ENCODE measurements at regions not wholly inside any gene's neighbourhood (a gene's known extent, or its start where the extent isn't known, plus 50 kb on each side); places are given as distances from the start of the nearest gene placed in this dataset.
A peak's percentile ranks its signal among the peaks of the same experiment; 100 is the strongest.

DNA sequence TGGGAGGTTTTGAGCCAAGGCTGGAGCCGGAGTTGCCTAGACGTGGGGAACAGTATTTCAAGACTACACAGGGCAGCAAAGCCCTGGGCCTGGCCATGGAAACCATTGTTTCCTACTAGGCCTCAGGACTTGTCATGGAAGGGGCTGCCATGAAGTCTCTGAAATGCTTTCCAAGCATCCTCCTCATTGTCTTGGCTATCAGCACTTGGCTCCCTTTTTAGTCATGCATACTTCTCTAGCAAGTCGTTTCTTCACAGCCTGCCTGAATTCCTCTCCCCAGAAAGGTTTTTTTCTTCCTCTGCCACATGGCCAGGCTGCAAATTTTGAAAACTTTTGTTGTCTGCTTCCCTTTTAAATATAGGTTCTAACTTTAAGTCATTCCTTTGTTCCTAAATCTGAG, 406.6 kb upstream of the TMPRSS15 start:
- Mint-ChIP-seq H3K27me3 (ENCODE audit: insufficient read depth) (no peaks in the 10 kb centered on the region), H3K9me3 (no peaks in the 10 kb centered on the region)
- 71 to 78% methylated on average over 3 of the region's 3 CpGs for WGBS, 2 experiments (ENCODE audit: insufficient coverage in 1 of 2, insufficient read length in 1 of 2)

DNA sequence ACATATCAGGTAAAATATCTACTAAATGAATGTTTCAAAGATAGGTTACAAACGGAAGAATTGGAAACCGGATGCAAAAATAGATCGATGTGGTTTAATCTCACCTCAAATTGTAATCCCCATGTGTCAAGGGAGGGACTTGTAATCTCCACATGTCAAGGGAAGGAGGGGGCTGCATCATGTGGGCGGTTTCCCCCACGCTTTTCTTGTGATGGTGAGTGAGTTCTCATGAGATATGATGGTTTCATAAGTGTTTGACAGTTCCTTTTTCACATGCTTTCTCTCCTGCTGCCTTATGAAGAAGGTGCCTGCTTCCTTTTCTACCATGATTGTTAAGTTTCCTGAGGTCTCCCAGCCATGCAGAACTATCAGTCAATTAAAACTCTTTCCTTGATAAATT, 408.7 kb upstream of the TMPRSS15 start:
- TF ChIP-seq, protein P1, sequence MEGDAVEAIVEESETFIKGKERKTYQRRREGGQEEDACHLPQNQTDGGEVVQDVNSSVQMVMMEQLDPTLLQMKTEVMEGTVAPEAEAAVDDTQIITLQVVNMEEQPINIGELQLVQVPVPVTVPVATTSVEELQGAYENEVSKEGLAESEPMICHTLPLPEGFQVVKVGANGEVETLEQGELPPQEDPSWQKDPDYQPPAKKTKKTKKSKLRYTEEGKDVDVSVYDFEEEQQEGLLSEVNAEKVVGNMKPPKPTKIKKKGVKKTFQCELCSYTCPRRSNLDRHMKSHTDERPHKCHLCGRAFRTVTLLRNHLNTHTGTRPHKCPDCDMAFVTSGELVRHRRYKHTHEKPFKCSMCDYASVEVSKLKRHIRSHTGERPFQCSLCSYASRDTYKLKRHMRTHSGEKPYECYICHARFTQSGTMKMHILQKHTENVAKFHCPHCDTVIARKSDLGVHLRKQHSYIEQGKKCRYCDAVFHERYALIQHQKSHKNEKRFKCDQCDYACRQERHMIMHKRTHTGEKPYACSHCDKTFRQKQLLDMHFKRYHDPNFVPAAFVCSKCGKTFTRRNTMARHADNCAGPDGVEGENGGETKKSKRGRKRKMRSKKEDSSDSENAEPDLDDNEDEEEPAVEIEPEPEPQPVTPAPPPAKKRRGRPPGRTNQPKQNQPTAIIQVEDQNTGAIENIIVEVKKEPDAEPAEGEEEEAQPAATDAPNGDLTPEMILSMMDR (conservative IDR thresholded peaks at IDR 0.05), result no peak
- Histone ChIP-seq H3K9ac (ENCODE audit: extremely low read depth, low read length, poor library complexity, severe bottlenecking) (no peak overlapping the region), H3K4me1 (ENCODE audit: control insufficient read depth, insufficient read depth, low read length) (no peaks in the 10 kb centered on the region), H3K4me3 (ENCODE audit: low read length) (no peak overlapping the region), H3K27me3 (ENCODE audit: control insufficient read depth, insufficient read depth, low read length, poor library complexity, severe bottlenecking) (no peaks in the 10 kb centered on the region), H3K36me3 (ENCODE audit: control insufficient read depth, insufficient read depth, low read length) (no peaks in the 10 kb centered on the region), H3K9me3 (ENCODE audit: control insufficient read depth, low read length) (no peaks in the 10 kb centered on the region), H3K27ac (ENCODE audit: low read depth, low read length) (no peak overlapping the region)
- WGBS, 2 experiments (ENCODE audit: insufficient coverage in 1 of 2, insufficient read length in 1 of 2), result 89 to 100% methylated on average over 1 to 5 of the region's 5 CpGs
- no peak for DNase-seq
- Mint-ChIP-seq H3K9me3 (no peaks in the 10 kb centered on the region), H3K4me1 (no peaks in the 10 kb centered on the region), H3K36me3 (ENCODE audit: low read depth) (no peaks in the 10 kb centered on the region), H3K4me3 (no peak overlapping the region), H3K27me3 (ENCODE audit: insufficient read depth) (no peaks in the 10 kb centered on the region), H3K27ac (no peak overlapping the region)

More for the DNA sequence above, 406.6 kb upstream of the TMPRSS15 start:
- H3K27ac Mint-ChIP-seq, result no peak overlapping the region
- Histone ChIP-seq H3K36me3 (ENCODE audit: control insufficient read depth, insufficient read depth, low read length) (no peaks in the 10 kb centered on the region), H3K27ac (ENCODE audit: low read depth, low read length) (no peak overlapping the region), H3K9me3 (ENCODE audit: control insufficient read depth, low read length) (no peaks in the 10 kb centered on the region), H3K4me3 (ENCODE audit: low read length) (no peak overlapping the region), H3K9ac (ENCODE audit: extremely low read depth, low read length, poor library complexity, severe bottlenecking) (no peak overlapping the region), H3K4me1 (ENCODE audit: control insufficient read depth, insufficient read depth, low read length) (no peaks in the 10 kb centered on the region), H3K27me3 (ENCODE audit: control insufficient read depth, insufficient read depth, low read length, poor library complexity, severe bottlenecking) (no peaks in the 10 kb centered on the region)
- no peaks in the 10 kb centered on the region for H3K4me1 Mint-ChIP-seq
- peak; percentile 46 for DNase-seq
- no peaks in the 10 kb centered on the region for H3K36me3 Mint-ChIP-seq (ENCODE audit: low read depth)
- no peak overlapping the region for H3K4me3 Mint-ChIP-seq
- TF ChIP-seq, protein P1 (conservative IDR thresholded peaks at IDR 0.05), result no peak

DNA sequence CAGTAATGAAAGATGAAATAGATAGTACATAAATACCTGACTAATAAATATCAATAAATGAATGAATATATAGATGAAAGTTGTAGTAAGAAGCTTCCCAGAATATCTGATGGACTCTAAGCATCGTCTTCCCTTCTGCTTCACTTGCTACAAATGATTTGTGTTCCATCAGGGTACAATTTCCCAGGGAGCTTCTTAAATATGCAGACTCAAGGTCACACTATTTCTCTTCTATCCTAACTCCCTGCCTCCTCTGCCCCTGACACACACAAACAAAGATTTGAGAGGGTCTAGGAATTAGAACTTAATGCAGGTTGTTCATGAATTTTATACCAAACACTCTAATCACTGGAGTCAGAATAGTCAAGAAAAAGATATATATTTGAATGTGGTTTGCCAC, 415.9 kb upstream of the TMPRSS15 start:
- no peak overlapping the region for H3K27ac ChIP-seq (ENCODE audit: low read depth, low read length)
- no peak overlapping the region for H3K9ac ChIP-seq (ENCODE audit: extremely low read depth, low read length, poor library complexity, severe bottlenecking)
- WGBS, 2 experiments (ENCODE audit: insufficient coverage in 1 of 2, insufficient read length in 1 of 2), result 88 to 100% methylated on average over 1 of the region's 1 CpG

More for the DNA sequence above, 415.9 kb upstream of the TMPRSS15 start:
- Mint-ChIP-seq H3K27me3 (ENCODE audit: insufficient read depth) (no peaks in the 10 kb centered on the region), H3K36me3 (ENCODE audit: low read depth) (no peaks in the 10 kb centered on the region), H3K27ac (no peak overlapping the region), H3K4me3 (no peak overlapping the region), H3K9me3 (peaks cover 15% of the 10 kb centered on the region), H3K4me1 (no peaks in the 10 kb centered on the region)
- Histone ChIP-seq H3K4me3 (ENCODE audit: low read length) (no peak overlapping the region), H3K4me1 (ENCODE audit: control insufficient read depth, insufficient read depth, low read length) (no peaks in the 10 kb centered on the region), H3K9me3 (ENCODE audit: control insufficient read depth, low read length) (no peaks in the 10 kb centered on the region), H3K36me3 (ENCODE audit: control insufficient read depth, insufficient read depth, low read length) (no peaks in the 10 kb centered on the region), H3K27me3 (ENCODE audit: control insufficient read depth, insufficient read depth, low read length, poor library complexity, severe bottlenecking) (no peaks in the 10 kb centered on the region)
- TF ChIP-seq, protein P1 (conservative IDR thresholded peaks at IDR 0.05), result no peak
- DNase-seq, result no peak

Measured in endodermal cell (in vitro differentiated cells).